ENCODE measurements at regions not wholly inside any gene's neighbourhood (a gene's known extent, or its start where the extent isn't known, plus 50 kb on each side); places are given as distances from the start of the nearest gene placed in this dataset.
"Not testable (repeated sequence)": the region's sequence is repeated elsewhere in the genome, so short reads cannot be mapped to it uniquely, and the experiment has no call there.

DNA sequence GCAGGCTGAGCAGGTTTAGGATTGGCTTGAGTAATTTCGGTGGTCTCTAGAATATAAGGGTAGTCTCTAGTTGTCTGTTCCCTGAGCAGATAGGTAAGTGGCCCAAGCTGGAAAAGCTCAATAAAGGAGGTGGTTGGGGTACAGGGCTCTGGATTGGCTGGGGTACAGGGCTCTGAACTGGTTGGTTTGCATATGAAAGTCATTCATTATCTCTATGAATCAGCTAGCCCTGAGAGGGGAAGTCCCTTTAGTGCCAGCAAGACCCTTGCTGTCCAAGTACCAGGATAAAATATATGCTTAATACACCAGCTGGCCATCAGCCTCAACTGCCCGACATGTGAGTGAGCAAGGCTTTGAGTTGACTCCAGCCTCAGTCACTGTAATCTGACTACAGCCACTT lies 93.0 kb downstream of the ZBTB18 start:
- H3K36me3 Mint-ChIP-seq (ENCODE audit: insufficient read depth), result no peaks in the 10 kb centered on the region
- ATAC-seq (no peak), DNase-seq (no peak)
- no peaks in the 10 kb centered on the region for H3K9me3 Mint-ChIP-seq
- H3K4me1 Mint-ChIP-seq (ENCODE audit: low read depth), result no peaks in the 10 kb centered on the region
- peaks cover 11% of the 10 kb centered on the region for H3K27me3 Mint-ChIP-seq (ENCODE audit: low read depth)
- H3K4me3 Mint-ChIP-seq, result no peak overlapping the region

DNA sequence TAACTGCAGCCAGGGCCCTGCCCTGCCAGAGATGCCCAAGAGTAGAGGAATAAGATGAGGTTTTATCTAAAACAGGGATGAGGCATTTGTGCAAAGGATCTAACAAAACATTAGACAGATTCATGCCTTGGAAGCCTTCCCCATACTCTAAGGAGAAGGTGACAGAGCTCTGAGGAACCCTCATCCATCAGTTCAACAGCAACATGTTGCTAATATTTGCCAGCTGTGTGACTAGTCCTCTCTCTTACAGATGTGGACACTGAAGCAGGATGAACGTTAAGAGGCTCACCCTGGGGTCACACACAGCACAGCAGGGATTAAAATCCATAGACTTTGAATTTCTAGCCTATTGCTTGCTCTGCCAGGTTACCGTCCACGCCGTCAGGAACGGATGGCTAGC lies 99.0 kb downstream of the ZBTB18 start:
- Mint-ChIP-seq H3K4me3 (no peak overlapping the region), H3K27me3 (ENCODE audit: low read depth) (peaks cover 3% of the 10 kb centered on the region), H3K4me1 (ENCODE audit: low read depth) (no peaks in the 10 kb centered on the region), H3K36me3 (ENCODE audit: insufficient read depth) (no peaks in the 10 kb centered on the region), H3K9me3 (no peaks in the 10 kb centered on the region)
- DNase-seq (no peak), ATAC-seq (no peak)

DNA sequence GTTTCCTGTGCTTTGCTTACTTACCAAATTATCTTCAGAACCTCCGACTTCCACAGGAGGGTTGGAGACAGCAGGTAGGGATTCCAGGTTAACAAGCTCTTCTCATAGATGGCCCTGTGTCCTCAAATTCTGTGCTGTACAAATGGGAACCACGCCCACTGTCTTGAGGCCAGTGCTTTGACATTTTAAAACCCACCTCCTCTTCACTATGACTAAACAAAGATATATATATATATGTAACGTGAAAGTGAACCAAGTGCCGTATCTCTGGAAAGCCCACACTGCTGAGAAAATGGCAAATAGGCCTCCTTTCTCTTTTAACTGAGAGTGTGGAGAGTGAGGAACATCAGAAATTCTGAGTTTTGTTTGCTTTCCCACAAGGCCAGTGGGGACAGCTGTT lies 99.6 kb downstream of the ZBTB18 start:
- ATAC-seq, result no peak
- no peak overlapping the region for H3K4me3 Mint-ChIP-seq

GRCh38 chr1:244151537-244151936 lies 100.5 kb downstream of the ZBTB18 start:
- Mint-ChIP-seq H3K27me3 (ENCODE audit: low read depth) (peaks cover 6% of the 10 kb centered on the region), H3K4me1 (ENCODE audit: low read depth) (no peaks in the 10 kb centered on the region), H3K9me3 (no peaks in the 10 kb centered on the region), H3K4me3 (no peak overlapping the region), H3K36me3 (ENCODE audit: insufficient read depth) (no peaks in the 10 kb centered on the region)
- DNase-seq, result no peak
- ATAC-seq, result no peak

More for the DNA sequence above, 99.6 kb downstream of the ZBTB18 start:
- Mint-ChIP-seq H3K4me1 (ENCODE audit: low read depth) (no peaks in the 10 kb centered on the region), H3K36me3 (ENCODE audit: insufficient read depth) (no peaks in the 10 kb centered on the region), H3K27me3 (ENCODE audit: low read depth) (peaks cover 3% of the 10 kb centered on the region), H3K9me3 (no peaks in the 10 kb centered on the region)
- no peak for DNase-seq

GRCh38 chr1:244154508-244154871 lies 103.4 kb downstream of the ZBTB18 start:
- Mint-ChIP-seq H3K27me3 (ENCODE audit: low read depth) (peaks cover 3% of the 10 kb centered on the region), H3K4me3 (no peak overlapping the region), H3K9me3 (no peaks in the 10 kb centered on the region), H3K36me3 (ENCODE audit: insufficient read depth) (no peaks in the 10 kb centered on the region), H3K4me1 (ENCODE audit: low read depth) (no peaks in the 10 kb centered on the region)
- ATAC-seq (no peak), DNase-seq (no peak)

DNA sequence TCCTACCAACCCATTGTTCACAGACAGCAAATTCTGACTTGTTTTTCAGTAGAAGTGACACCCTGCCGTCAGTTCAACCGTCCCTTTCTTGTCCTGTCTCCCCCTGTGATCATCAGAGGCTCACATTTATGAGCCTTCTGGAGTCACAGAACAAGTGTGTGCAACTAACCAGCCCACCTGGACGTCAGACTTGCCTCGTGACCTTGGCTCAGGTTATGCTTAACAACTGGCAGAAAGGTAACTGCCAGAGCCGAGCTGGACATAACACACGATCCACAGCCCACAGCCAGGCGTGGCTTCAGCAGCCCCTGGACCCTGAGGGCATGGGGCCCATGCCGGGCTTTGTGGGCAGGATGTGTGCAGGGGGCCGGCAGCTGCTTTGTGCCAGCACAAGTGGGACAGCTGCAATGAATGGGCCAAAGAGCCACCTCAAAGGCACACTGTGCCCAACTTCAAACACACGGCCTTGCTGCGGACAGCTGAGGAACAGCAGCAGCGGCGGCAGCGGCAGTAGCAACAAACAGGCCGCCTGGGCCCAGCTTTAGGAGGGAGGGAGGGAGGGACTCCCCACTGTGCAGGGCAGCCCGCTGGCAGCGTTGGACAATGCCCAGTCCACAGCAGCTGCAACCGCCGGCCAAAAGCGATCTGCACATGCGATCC lies 103.9 kb downstream of the ZBTB18 start:
- Mint-ChIP-seq H3K36me3 (ENCODE audit: insufficient read depth) (no peaks in the 10 kb centered on the region), H3K4me1 (ENCODE audit: low read depth) (no peaks in the 10 kb centered on the region), H3K9me3 (no peaks in the 10 kb centered on the region), H3K4me3 (no peak overlapping the region), H3K27me3 (ENCODE audit: low read depth) (peaks cover 3% of the 10 kb centered on the region)
- DNase-seq (no peak), ATAC-seq (no peak)

GRCh38 chr1:244155661-244156060 lies 104.6 kb downstream of the ZBTB18 start:
- Mint-ChIP-seq H3K27me3 (ENCODE audit: low read depth) (peaks cover 3% of the 10 kb centered on the region), H3K9me3 (no peaks in the 10 kb centered on the region), H3K4me3 (no peak overlapping the region), H3K4me1 (ENCODE audit: low read depth) (no peaks in the 10 kb centered on the region), H3K36me3 (ENCODE audit: insufficient read depth) (no peaks in the 10 kb centered on the region)
- no peak for ATAC-seq
- DNase-seq, result no peak

GRCh38 chr1:244156617-244157016 lies 105.5 kb downstream of the ZBTB18 start:
- not testable (repeated sequence) for H3K4me3 Mint-ChIP-seq; ATAC-seq; H3K27me3 Mint-ChIP-seq (ENCODE audit: low read depth); H3K36me3 Mint-ChIP-seq (ENCODE audit: insufficient read depth); H3K4me1 Mint-ChIP-seq (ENCODE audit: low read depth); DNase-seq; H3K9me3 Mint-ChIP-seq

DNA sequence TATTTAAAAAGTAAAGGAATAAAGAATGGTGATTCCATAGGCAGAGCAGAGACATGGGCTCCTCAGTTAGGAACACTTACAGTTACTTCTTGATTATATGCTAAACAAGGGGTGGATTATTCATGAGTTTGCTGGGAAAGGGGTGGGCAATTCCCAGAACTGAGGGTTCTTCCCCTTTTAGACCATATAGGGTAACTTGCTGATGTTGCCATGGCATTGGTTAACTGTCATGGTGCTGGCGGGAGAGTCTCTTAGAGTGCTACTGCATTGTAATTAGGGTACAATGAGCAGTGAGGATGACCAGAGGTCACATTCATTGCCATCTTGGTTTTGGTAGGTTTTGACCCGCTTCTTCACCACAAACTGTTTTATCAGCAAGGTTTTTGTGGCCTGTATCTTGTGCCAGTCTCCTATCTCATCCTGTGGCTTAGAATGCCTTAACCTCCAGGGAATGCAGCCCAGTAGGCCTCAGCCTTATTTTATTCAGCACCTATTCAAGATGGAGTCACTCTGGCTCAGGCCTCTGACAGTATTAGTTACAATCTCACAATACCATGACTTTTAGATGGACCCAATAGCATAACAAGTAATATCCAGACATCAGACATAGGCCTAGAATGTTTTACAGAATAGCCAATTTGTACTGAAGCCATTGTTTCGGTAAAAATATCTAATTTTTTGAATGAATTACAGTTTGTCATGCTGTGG lies 106.8 kb downstream of the ZBTB18 start:
- DNase-seq, result no peak
- Mint-ChIP-seq H3K9me3 (no peaks in the 10 kb centered on the region), H3K27me3 (ENCODE audit: low read depth) (peaks cover 3% of the 10 kb centered on the region), H3K4me3 (no peak overlapping the region), H3K36me3 (ENCODE audit: insufficient read depth) (no peaks in the 10 kb centered on the region), H3K4me1 (ENCODE audit: low read depth) (no peaks in the 10 kb centered on the region)
- no peak for ATAC-seq

GRCh38 chr1:244159646-244160045 lies 108.6 kb downstream of the ZBTB18 start:
- Mint-ChIP-seq H3K9me3 (no peaks in the 10 kb centered on the region), H3K36me3 (ENCODE audit: insufficient read depth) (no peaks in the 10 kb centered on the region), H3K27me3 (ENCODE audit: low read depth) (peaks cover 3% of the 10 kb centered on the region), H3K4me1 (ENCODE audit: low read depth) (no peaks in the 10 kb centered on the region), H3K4me3 (no peak overlapping the region)
- DNase-seq, result no peak
- no peak for ATAC-seq

DNA sequence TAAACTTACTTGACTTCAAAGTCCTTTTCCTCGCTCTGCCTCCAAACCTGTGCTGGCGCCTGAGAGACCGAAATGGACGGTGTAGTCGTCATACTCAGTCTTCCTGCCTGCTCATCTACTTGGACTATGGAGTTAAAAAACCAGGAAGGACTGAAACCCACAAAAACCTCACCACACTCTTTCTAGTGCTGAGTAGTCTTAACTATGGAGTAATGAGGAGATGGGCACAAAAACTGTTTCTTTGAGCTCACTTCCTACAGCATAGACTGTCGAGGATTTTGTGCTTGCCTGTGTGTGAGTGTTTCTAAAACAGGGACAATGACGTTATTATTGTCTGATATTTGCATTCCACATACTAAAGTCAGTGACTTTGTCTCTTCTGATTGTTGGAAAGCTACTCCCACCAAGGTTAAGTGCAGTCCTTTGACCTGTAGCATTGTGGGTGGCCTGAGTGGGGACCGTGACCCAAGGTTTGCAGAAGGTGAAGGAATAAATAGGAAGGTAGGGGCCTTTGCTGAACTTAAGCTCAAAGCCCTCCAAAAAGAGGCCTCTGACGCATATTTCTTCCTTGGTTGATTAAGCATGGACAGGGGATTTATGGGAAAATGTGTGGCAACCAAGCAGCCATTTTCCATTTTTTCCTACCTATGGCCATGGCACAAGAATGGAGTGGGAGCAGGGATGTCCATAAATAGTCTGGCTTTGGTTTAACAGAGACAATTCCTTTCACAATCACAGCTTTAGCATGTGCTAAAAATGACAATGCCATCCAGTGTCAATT lies 109.6 kb downstream of the ZBTB18 start:
- no peaks in the 10 kb centered on the region for H3K9me3 Mint-ChIP-seq
- no peaks in the 10 kb centered on the region for H3K36me3 Mint-ChIP-seq (ENCODE audit: insufficient read depth)
- DNase-seq, result no peak
- no peak for ATAC-seq
- no peaks in the 10 kb centered on the region for H3K4me1 Mint-ChIP-seq (ENCODE audit: low read depth)
- H3K4me3 Mint-ChIP-seq, result no peak overlapping the region
- peaks cover 3% of the 10 kb centered on the region for H3K27me3 Mint-ChIP-seq (ENCODE audit: low read depth)

DNA sequence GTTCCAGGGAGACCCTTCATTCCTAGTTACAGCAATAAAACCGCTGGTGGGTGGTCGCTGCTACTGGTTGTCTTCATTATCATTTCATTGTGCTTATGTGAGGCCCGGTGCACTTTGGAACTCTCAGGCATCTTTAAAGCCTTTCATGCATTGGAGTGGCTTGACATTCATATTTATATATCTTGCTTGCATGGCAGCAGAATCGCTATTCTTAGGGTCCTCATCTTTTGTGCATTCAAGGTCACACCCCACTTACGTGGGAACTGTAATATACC lies 110.1 kb downstream of the ZBTB18 start:
- ATAC-seq (no peak), DNase-seq (no peak)
- Mint-ChIP-seq H3K9me3 (no peaks in the 10 kb centered on the region), H3K4me3 (no peak overlapping the region), H3K4me1 (ENCODE audit: low read depth) (no peaks in the 10 kb centered on the region), H3K27me3 (ENCODE audit: low read depth) (no peaks in the 10 kb centered on the region), H3K36me3 (ENCODE audit: insufficient read depth) (no peaks in the 10 kb centered on the region)

GRCh38 chr1:244162786-244163530 lies 111.9 kb downstream of the ZBTB18 start:
- DNase-seq (no peak), ATAC-seq (no peak)
- no peaks in the 10 kb centered on the region for H3K36me3 Mint-ChIP-seq (ENCODE audit: insufficient read depth)
- no peaks in the 10 kb centered on the region for H3K27me3 Mint-ChIP-seq (ENCODE audit: low read depth)
- no peak overlapping the region for H3K4me3 Mint-ChIP-seq
- no peaks in the 10 kb centered on the region for H3K9me3 Mint-ChIP-seq
- no peaks in the 10 kb centered on the region for H3K4me1 Mint-ChIP-seq (ENCODE audit: low read depth)

DNA sequence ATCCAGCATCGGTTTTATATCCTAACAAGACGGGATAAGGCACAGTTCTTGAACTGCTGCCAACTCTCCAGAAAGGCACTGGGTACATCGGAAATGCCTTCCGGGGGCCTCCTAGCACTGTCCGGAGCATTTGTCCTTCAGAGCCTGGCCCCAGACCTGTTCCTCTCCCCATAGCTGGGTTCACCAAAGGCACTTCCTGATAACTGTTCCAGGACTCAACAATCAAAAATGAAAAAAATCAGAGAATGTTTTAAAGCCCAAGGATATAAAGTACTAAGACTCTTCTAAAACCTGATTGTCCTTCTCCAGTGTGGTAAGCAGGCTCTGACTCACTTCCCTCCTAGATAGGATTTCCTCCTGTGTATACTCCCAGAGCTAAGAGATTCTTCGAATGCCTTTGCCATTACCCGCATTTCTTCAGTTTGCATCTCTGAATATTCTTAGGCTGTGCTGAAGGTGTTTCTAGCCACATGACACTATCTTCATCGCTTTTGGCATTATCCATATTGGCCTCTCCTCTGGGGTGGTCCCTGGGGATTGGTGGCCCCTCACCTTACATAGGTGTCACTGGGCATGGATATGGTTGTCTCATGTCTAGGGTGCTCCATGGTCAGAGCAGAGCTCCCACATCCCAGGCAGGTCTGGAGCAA lies 112.9 kb downstream of the ZBTB18 start:
- Mint-ChIP-seq H3K27me3 (ENCODE audit: low read depth) (no peaks in the 10 kb centered on the region), H3K4me3 (no peak overlapping the region), H3K4me1 (ENCODE audit: low read depth) (no peaks in the 10 kb centered on the region), H3K9me3 (no peaks in the 10 kb centered on the region), H3K36me3 (ENCODE audit: insufficient read depth) (no peaks in the 10 kb centered on the region)
- no peak for DNase-seq
- ATAC-seq, result no peak
